Adrenal gland (tissue), 5 donors: ENCODE measurements at regions not wholly inside any gene's neighbourhood (a gene's known extent, or its start where the extent isn't known, plus 50 kb on each side); places are given as distances from the start of the nearest gene placed in this dataset.

ENCODE experiments used
- POLR2A ChIP-seq, 2 donors: fragments of 450-650 bp; IDR thresholded peaks; one replicate each; pipeline ENCODE4 v1.6.1; 2017; ENCODE audit warnings: antibody characterized with exemption in 2 of 2, mild to moderate bottlenecking in 2 of 2, moderate library complexity in 1 of 2
- TF ChIP-seq, protein P1 (sequence below), 6 experiments: fragments of 450-650 bp in 4 of 6; fragments of 200-600 bp in 2 of 6; sonication (generic) in 1 of 6; IDR thresholded peaks; 1 replicate in 5 of 6; 2 replicates in 1 of 6; pipeline versions ENCODE4 v1.5.1 to v1.8.0; 2016 to 2021; ENCODE audit warnings: antibody characterized with exemption in 6 of 6, mild to moderate bottlenecking in 2 of 6, moderate library complexity in 1 of 6
- donor health status: DM: no; HTN: no; CAD: no.

GRCh38 chr18:45456090-45457021 lies 158.9 kb upstream of the SLC14A2 start:
- TF ChIP-seq, protein P1, sequence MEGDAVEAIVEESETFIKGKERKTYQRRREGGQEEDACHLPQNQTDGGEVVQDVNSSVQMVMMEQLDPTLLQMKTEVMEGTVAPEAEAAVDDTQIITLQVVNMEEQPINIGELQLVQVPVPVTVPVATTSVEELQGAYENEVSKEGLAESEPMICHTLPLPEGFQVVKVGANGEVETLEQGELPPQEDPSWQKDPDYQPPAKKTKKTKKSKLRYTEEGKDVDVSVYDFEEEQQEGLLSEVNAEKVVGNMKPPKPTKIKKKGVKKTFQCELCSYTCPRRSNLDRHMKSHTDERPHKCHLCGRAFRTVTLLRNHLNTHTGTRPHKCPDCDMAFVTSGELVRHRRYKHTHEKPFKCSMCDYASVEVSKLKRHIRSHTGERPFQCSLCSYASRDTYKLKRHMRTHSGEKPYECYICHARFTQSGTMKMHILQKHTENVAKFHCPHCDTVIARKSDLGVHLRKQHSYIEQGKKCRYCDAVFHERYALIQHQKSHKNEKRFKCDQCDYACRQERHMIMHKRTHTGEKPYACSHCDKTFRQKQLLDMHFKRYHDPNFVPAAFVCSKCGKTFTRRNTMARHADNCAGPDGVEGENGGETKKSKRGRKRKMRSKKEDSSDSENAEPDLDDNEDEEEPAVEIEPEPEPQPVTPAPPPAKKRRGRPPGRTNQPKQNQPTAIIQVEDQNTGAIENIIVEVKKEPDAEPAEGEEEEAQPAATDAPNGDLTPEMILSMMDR (IDR thresholded peaks at IDR 0.05), result no peak
- no peak for TF ChIP-seq POLR2A (IDR thresholded peaks at IDR 0.05)
